PC-9 (cell line): ENCODE measurements at regions not wholly inside any gene's neighbourhood (a gene's known extent, or its start where the extent isn't known, plus 50 kb on each side); places are given as distances from the start of the nearest gene placed in this dataset.

ENCODE experiments used
- BruUV-seq: library from RNA; stranded (reverse); fragments of 400-500 nt; replicated peaks from 2 replicates; lab custom pipeline; 2021; lab: Mats Ljungman, UMichigan
- CTCF ChIA-PET: fragments of 300-600 bp; sonication (Branson Sonifier 250); formaldehyde crosslinking; loops from one replicate; lab custom pipeline; 2022; ENCODE audit warnings: antibody characterized with exemption; lab: Charles Lee
- POLR2A ChIA-PET: fragments of 300-600 bp; sonication (Branson Sonifier 250); formaldehyde crosslinking; loops from one replicate; lab custom pipeline; 2022; ENCODE audit warnings: antibody characterized with exemption; ENCODE audit not compliant: unreplicated experiment; lab: Charles Lee
- DNase-seq, 2 experiments: peaks; one replicate each; pipeline versions ENCODE4 v3.0.0 to v3.0.0-alpha.2; 2015 to 2022; ENCODE audit warnings: mixed read lengths in 1 of 2
- H2AFZ ChIP-seq: fragments of 200-600 bp; sonication (generic); 2 replicates; pipeline ENCODE4 v1.8.1; 2017; ENCODE audit warnings: antibody characterized with exemption
- H3F3A ChIP-seq: fragments of 200-600 bp; sonication (generic); 2 replicates; pipeline ENCODE4 v1.8.1; 2017; ENCODE audit warnings: antibody characterized with exemption, mild to moderate bottlenecking, low read depth; ENCODE audit not compliant: insufficient read depth
- H3K27ac ChIP-seq: fragments of 200-600 bp; sonication (generic); 2 replicates; pipeline ENCODE4 v1.6.1; 2016; ENCODE audit warnings: mixed run types
- H3K27me3 ChIP-seq: fragments of 200-600 bp; sonication (generic); 2 replicates; pipeline ENCODE4 v1.6.1; 2016; ENCODE audit warnings: low read depth, mixed run types; ENCODE audit not compliant: insufficient read depth
- H3K36me3 ChIP-seq: fragments of 200-600 bp; sonication (generic); 2 replicates; pipeline ENCODE4 v1.6.1; 2016; ENCODE audit warnings: low read depth, mixed run types
- H3K4me1 ChIP-seq: fragments of 200-600 bp; sonication (generic); replicated peaks from 2 replicates; pipeline ENCODE4 v1.6.1; 2016; ENCODE audit warnings: mixed run types; ENCODE audit not compliant: insufficient read depth
- H3K4me2 ChIP-seq: fragments of 200-600 bp; sonication (generic); 2 replicates; pipeline ENCODE4 v1.6.1; 2017; ENCODE audit warnings: mixed run types
- H3K4me3 ChIP-seq: fragments of 200-600 bp; sonication (generic); 2 replicates; pipeline ENCODE4 v1.6.1; 2016; ENCODE audit warnings: mixed run types
- H3K79me2 ChIP-seq: fragments of 200-600 bp; sonication (generic); 2 replicates; pipeline ENCODE4 v1.6.1; 2017; ENCODE audit warnings: low read depth, mixed run types
- H3K9me2 ChIP-seq: fragments of 200-600 bp; sonication (generic); 2 replicates; pipeline ENCODE4 v1.8.1; 2017; ENCODE audit warnings: mild to moderate bottlenecking; ENCODE audit not compliant: insufficient read depth
- H3K9me3 ChIP-seq: fragments of 200-600 bp; sonication (generic); 2 replicates; pipeline ENCODE4 v1.8.1; 2016; ENCODE audit warnings: low read depth; ENCODE audit not compliant: insufficient read depth
- H4K20me1 ChIP-seq: fragments of 200-600 bp; sonication (generic); 2 replicates; pipeline ENCODE4 v1.8.1; 2017; ENCODE audit not compliant: insufficient read depth
- EZH2 ChIP-seq: fragments of 200-600 bp; sonication (generic); IDR thresholded peaks from 2 replicates; pipeline ENCODE4 v1.8.0; 2017; ENCODE audit warnings: antibody characterized with exemption, low read depth
- intact Hi-C: fragments of 100-400 bp; cut with micrococcal nuclease; formaldehyde crosslinking; loops from one replicate; pipeline ENCODE4 v1.10.0; 2022; ENCODE audit not compliant: unreplicated experiment
- TF ChIP-seq, protein P1 (sequence below): fragments of 200-600 bp; sonication (generic); conservative IDR thresholded peaks from 2 replicates; pipeline ENCODE4 v1.6.1; 2017; ENCODE audit warnings: mixed run types, antibody characterized with exemption, mild to moderate bottlenecking, moderate library complexity

DNA sequence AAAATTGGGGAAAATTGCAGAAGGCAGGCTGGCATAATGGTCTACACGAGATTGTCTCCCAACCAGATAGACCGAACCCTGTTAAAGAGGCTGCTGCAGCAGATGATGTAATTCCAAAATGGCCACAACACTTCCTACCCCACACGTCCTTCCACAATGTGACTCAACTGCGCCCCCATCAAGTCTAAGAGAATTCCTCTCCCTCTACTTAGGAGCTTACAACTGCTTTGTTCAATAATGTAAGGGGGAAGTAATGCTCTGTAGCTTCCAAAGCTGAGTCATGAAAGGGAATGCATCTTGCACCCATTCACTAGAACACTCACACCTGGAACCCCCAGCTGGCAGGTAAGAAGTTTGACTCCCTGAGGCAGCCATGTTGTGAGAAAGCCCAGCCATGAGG is 117.8 kb upstream of the IRS2 start:
- Histone ChIP-seq H3F3A (no peaks in the 10 kb centered on the region), H3K4me3 (no peak overlapping the region), H3K79me2 (no peaks in the 10 kb centered on the region), H3K9me3 (no peaks in the 10 kb centered on the region), H3K27me3 (no peaks in the 10 kb centered on the region), H3K9me2 (no peaks in the 10 kb centered on the region), H4K20me1 (no peaks in the 10 kb centered on the region), H3K27ac (no peak overlapping the region), H3K4me1 (no peaks in the 10 kb centered on the region), H2AFZ (no peak overlapping the region), H3K4me2 (no peak overlapping the region), H3K36me3 (no peaks in the 10 kb centered on the region)
- intact Hi-C loops, result no loop called here
- ChIA-PET POLR2A (no interaction called here), CTCF (no interaction called here)
- DNase-seq, result peak in 1 of 2 experiments; percentile 38
- no peak for TF ChIP-seq EZH2
- TF ChIP-seq, protein P1, sequence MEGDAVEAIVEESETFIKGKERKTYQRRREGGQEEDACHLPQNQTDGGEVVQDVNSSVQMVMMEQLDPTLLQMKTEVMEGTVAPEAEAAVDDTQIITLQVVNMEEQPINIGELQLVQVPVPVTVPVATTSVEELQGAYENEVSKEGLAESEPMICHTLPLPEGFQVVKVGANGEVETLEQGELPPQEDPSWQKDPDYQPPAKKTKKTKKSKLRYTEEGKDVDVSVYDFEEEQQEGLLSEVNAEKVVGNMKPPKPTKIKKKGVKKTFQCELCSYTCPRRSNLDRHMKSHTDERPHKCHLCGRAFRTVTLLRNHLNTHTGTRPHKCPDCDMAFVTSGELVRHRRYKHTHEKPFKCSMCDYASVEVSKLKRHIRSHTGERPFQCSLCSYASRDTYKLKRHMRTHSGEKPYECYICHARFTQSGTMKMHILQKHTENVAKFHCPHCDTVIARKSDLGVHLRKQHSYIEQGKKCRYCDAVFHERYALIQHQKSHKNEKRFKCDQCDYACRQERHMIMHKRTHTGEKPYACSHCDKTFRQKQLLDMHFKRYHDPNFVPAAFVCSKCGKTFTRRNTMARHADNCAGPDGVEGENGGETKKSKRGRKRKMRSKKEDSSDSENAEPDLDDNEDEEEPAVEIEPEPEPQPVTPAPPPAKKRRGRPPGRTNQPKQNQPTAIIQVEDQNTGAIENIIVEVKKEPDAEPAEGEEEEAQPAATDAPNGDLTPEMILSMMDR, result no peak
- BruUV-seq, result no TSS peak

DNA sequence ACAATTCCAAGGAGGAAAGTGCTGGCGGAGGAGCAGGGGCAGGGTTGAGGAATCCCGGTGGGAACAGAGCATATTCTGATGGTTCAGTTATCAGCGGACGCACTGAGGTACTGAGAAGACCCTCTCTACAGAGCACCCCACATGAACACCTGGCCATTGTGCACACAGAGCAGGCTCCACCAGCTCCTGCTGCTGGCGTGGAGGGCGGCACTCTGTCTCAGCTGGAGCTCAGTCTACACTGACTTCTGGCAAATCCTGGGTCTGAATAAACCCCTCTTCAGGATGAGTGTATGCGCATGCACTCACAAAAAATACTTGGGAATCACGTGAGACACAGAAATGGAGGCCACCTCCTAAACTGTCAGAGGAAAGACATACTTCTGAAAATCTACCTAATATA is 114.4 kb upstream of the IRS2 start:
- H3K9me2 ChIP-seq, result no peaks in the 10 kb centered on the region
- H2AFZ ChIP-seq, result no peak overlapping the region
- no TSS peak for BruUV-seq
- no peak for DNase-seq
- no peak for TF ChIP-seq EZH2
- TF ChIP-seq, protein P1, result no peak
- no peaks in the 10 kb centered on the region for H3F3A ChIP-seq
- ChIA-PET POLR2A (no interaction called here), CTCF (no interaction called here)
- H3K27ac ChIP-seq, result no peak overlapping the region
- H3K27me3 ChIP-seq, result no peaks in the 10 kb centered on the region
- H3K9me3 ChIP-seq, result no peaks in the 10 kb centered on the region
- H3K4me1 ChIP-seq, result 0 out of 2 replicates have a peak, but pooled peaks cover 5% of the 10 kb centered on the region
- H3K4me3 ChIP-seq, result no peak overlapping the region
- no peak overlapping the region for H3K4me2 ChIP-seq
- H3K36me3 ChIP-seq, result no peaks in the 10 kb centered on the region
- no peaks in the 10 kb centered on the region for H4K20me1 ChIP-seq
- intact Hi-C loops, result no loop called here
- H3K79me2 ChIP-seq, result no peaks in the 10 kb centered on the region

DNA sequence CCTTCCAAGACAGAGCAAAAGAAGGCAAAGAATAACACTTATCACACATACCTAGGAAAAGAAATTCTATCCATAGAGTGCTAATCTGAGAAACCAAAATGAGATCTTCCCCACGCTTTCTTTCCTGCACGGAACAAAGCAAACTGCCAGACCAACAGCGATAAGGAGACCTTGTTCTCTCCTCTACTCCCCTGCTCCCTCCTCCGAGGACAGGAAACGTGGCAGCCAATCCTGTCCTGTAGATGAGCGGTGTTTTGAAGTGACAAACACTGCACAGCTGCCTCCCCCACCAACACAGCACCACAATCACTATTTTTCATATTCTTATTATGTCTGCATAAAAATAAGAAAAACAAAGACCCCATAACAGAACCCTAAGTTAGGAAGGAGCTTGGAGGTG is 113.9 kb upstream of the IRS2 start:
- H3K4me3 ChIP-seq, result no peak overlapping the region
- intact Hi-C loops, result no loop called here
- DNase-seq, result no peak
- no peak overlapping the region for H3K4me2 ChIP-seq
- BruUV-seq, result no TSS peak
- 0 out of 2 replicates have a peak, but pooled peaks cover 5% of the 10 kb centered on the region for H3K4me1 ChIP-seq
- no peak overlapping the region for H3K27ac ChIP-seq
- H3K9me3 ChIP-seq, result no peaks in the 10 kb centered on the region
- no peak overlapping the region for H2AFZ ChIP-seq
- no peaks in the 10 kb centered on the region for H3K27me3 ChIP-seq
- H3K9me2 ChIP-seq, result no peaks in the 10 kb centered on the region
- POLR2A ChIA-PET, result no interaction called here
- H3K79me2 ChIP-seq, result no peaks in the 10 kb centered on the region
- no peaks in the 10 kb centered on the region for H3F3A ChIP-seq
- H3K36me3 ChIP-seq, result no peaks in the 10 kb centered on the region
- TF ChIP-seq, protein P1, result no peak
- H4K20me1 ChIP-seq, result no peaks in the 10 kb centered on the region
- CTCF ChIA-PET, result no interaction called here
